ENCODE measurements at regions not wholly inside any gene's neighbourhood (a gene's known extent, or its start where the extent isn't known, plus 50 kb on each side); places are given as distances from the start of the nearest gene placed in this dataset.

GRCh38 chr11:29328961-29329441 lies 687.8 kb downstream of the KCNA4 start:
- no peak overlapping the region for H3K4me3 ChIP-seq (replicated peaks in 1 of 3; ENCODE audit: insufficient read depth in 1 of 3, low read depth in 1 of 3, low read length in 3 of 3)
- CTCF ChIA-PET = interaction anchor here (0.6 to 4.6 kb wide), 58 partner anchors 8 to 1832 kb away, joined by 3 to 133 read pairs (median 4); partner anchors contain the start of gene BDNF
- peak; percentile 86 for FAIRE-seq
- no peaks in the 10 kb centered on the region for H3K9me3 ChIP-seq (replicated peaks; ENCODE audit: control insufficient read depth, insufficient read depth, low read length)
- H3K4me2 ChIP-seq (ENCODE audit: insufficient read depth, low read length) = no peak overlapping the region
- no peaks in the 10 kb centered on the region for H3K36me3 ChIP-seq (ENCODE audit: control insufficient read depth in 2 of 2, extremely low read depth in 1 of 2, insufficient read depth in 2 of 2, low read length in 2 of 2)
- POLR2A ChIA-PET = no interaction called here
- no peaks in the 10 kb centered on the region for H3K79me2 ChIP-seq (ENCODE audit: control insufficient read depth, insufficient read depth, low read length)
- no peak overlapping the region for H2AFZ ChIP-seq (ENCODE audit: low read depth, low read length)
- intact Hi-C loops (cut with micrococcal nuclease) (loop anchor here (1.0 to 5.0 kb wide), 8 partner anchors 57 to 1630 kb away; no protein-coding TSS in a partner anchor), dilution Hi-C loops (cut with MboI; ENCODE audit: extremely low pct_ligation_motif_present, low sequenced_read_pairs) (no loop called here)
- TF ChIP-seq CTCF (IDR thresholded peaks at IDR 0.05; ENCODE audit: extremely low read depth in 1 of 2, insufficient read depth in 1 of 2, low read depth in 1 of 2, low read length in 2 of 2) (peak; percentile 63 to 66), POLR2A (IDR thresholded peaks at IDR 0.05; ENCODE audit: low read depth, low read length) (no peak), FOS (IDR thresholded peaks at IDR 0.05; ENCODE audit: borderline replicate concordance, insufficient read depth, low read length) (no peak)
- no peaks in the 10 kb centered on the region for H4K20me1 ChIP-seq (replicated peaks; ENCODE audit: control insufficient read depth, extremely low read depth, insufficient read depth, low read length)
- DNase-seq (ENCODE audit: low read depth, low spot score) = peak; percentile 75
- H3K27ac ChIP-seq (ENCODE audit: insufficient read depth, low read depth, low read length) = no peak overlapping the region
- H3K4me1 ChIP-seq (ENCODE audit: control insufficient read depth, extremely low read depth, insufficient read depth, low read length) = peaks cover 7% of the 10 kb centered on the region
- no peaks in the 10 kb centered on the region for H3K27me3 ChIP-seq (ENCODE audit: control insufficient read depth in 2 of 2, insufficient read depth in 2 of 2, low read length in 2 of 2)
- H3K9ac ChIP-seq (replicated peaks; ENCODE audit: extremely low read depth, insufficient read depth, low read length) = no peak overlapping the region
- BruUV-seq (replicated peaks) = no TSS peak
- no peaks in the 10 kb centered on the region for H3K9me1 ChIP-seq (replicated peaks; ENCODE audit: control insufficient read depth, extremely low read depth, insufficient read depth, low read length)

- no peak overlapping the region for H3K4me3 ChIP-seq (replicated peaks in 1 of 3; ENCODE audit: insufficient read depth in 1 of 3, low read depth in 1 of 3, low read length in 3 of 3)
- H3K79me2 ChIP-seq (ENCODE audit: control insufficient read depth, insufficient read depth, low read length) = no peaks in the 10 kb centered on the region
- POLR2A ChIA-PET = interaction anchor here (0.7 kb wide), 1 partner anchor 12 kb away, joined by 3 read pairs; no protein-coding TSS in a partner anchor
- CTCF ChIA-PET = interaction anchor here (0.6 to 4.6 kb wide), 22 partner anchors 9 to 1635 kb away, joined by 3 to 133 read pairs (median 4); partner anchors contain the start of gene BDNF
- H3K9ac ChIP-seq (replicated peaks; ENCODE audit: extremely low read depth, insufficient read depth, low read length) = no peak overlapping the region
- H3K9me1 ChIP-seq (replicated peaks; ENCODE audit: control insufficient read depth, extremely low read depth, insufficient read depth, low read length) = no peaks in the 10 kb centered on the region
- H3K4me1 ChIP-seq (ENCODE audit: control insufficient read depth, extremely low read depth, insufficient read depth, low read length) = peaks cover 9% of the 10 kb centered on the region
- no peak overlapping the region for H3K27ac ChIP-seq (ENCODE audit: insufficient read depth, low read depth, low read length)
- H3K27me3 ChIP-seq (ENCODE audit: control insufficient read depth in 2 of 2, insufficient read depth in 2 of 2, low read length in 2 of 2) = no peaks in the 10 kb centered on the region
- dilution Hi-C loops (cut with MboI; ENCODE audit: extremely low pct_ligation_motif_present, low sequenced_read_pairs) (no loop called here), intact Hi-C loops (cut with micrococcal nuclease) (loop anchor here (2.0 to 5.0 kb wide), 5 partner anchors 169 to 1216 kb away; no protein-coding TSS in a partner anchor)
- FAIRE-seq (no peak), DNase-seq (ENCODE audit: low read depth, low spot score) (no peak)
- H4K20me1 ChIP-seq (replicated peaks; ENCODE audit: control insufficient read depth, extremely low read depth, insufficient read depth, low read length) = no peaks in the 10 kb centered on the region
- no peak overlapping the region for H3K4me2 ChIP-seq (ENCODE audit: insufficient read depth, low read length)
- no TSS peak for BruUV-seq (replicated peaks)
- no peak for TF ChIP-seq MAX (IDR thresholded peaks at IDR 0.05; ENCODE audit: insufficient read depth, insufficient read length)
- no peak for TF ChIP-seq POLR2AphosphoS5 (IDR thresholded peaks at IDR 0.05; ENCODE audit: insufficient read depth, low read depth, low read length)
- no peak for TF ChIP-seq FOS (IDR thresholded peaks at IDR 0.05; ENCODE audit: borderline replicate concordance, insufficient read depth, low read length)
- TF ChIP-seq GATA2 (IDR thresholded peaks at IDR 0.05; ENCODE audit: insufficient read depth, insufficient read length, low read depth, low read length) = no peak
- TF ChIP-seq MYC (IDR thresholded peaks at IDR 0.05; ENCODE audit: low read depth, low read length) = no peak
- no peak for TF ChIP-seq CTCF (IDR thresholded peaks at IDR 0.05; ENCODE audit: extremely low read depth in 1 of 2, insufficient read depth in 1 of 2, low read depth in 1 of 2, low read length in 2 of 2)
- TF ChIP-seq JUN (IDR thresholded peaks at IDR 0.05; ENCODE audit: borderline replicate concordance, insufficient read depth, insufficient read length, low read depth) = no peak
- no peak for TF ChIP-seq EZH2 (IDR thresholded peaks at IDR 0.05; ENCODE audit: borderline replicate concordance, low read depth, low read length, severe bottlenecking)
- no peak for TF ChIP-seq POLR2A (IDR thresholded peaks at IDR 0.05; ENCODE audit: low read depth, low read length)
- H3K9me3 ChIP-seq (replicated peaks; ENCODE audit: control insufficient read depth, insufficient read depth, low read length) = no peaks in the 10 kb centered on the region
- H2AFZ ChIP-seq (ENCODE audit: low read depth, low read length) = no peak overlapping the region
- H3K36me3 ChIP-seq (ENCODE audit: control insufficient read depth in 2 of 2, extremely low read depth in 1 of 2, insufficient read depth in 2 of 2, low read length in 2 of 2) = no peaks in the 10 kb centered on the region
These were observed 688.9 kb downstream of the KCNA4 start for GRCh38 chr11:29327891-29328290.
